HG02938 (cell line): ENCODE measurements at regions not wholly inside any gene's neighbourhood (a gene's known extent, or its start where the extent isn't known, plus 50 kb on each side); places are given as distances from the start of the nearest gene placed in this dataset.

ENCODE experiments used
- ATAC-seq: cut with Tn5 transposase; IDR thresholded peaks from one replicate; pipeline ENCODE4 v1.9.1; 2021; ENCODE audit warnings: mild to moderate bottlenecking, moderate library complexity; ENCODE audit not compliant: unreplicated experiment

DNA sequence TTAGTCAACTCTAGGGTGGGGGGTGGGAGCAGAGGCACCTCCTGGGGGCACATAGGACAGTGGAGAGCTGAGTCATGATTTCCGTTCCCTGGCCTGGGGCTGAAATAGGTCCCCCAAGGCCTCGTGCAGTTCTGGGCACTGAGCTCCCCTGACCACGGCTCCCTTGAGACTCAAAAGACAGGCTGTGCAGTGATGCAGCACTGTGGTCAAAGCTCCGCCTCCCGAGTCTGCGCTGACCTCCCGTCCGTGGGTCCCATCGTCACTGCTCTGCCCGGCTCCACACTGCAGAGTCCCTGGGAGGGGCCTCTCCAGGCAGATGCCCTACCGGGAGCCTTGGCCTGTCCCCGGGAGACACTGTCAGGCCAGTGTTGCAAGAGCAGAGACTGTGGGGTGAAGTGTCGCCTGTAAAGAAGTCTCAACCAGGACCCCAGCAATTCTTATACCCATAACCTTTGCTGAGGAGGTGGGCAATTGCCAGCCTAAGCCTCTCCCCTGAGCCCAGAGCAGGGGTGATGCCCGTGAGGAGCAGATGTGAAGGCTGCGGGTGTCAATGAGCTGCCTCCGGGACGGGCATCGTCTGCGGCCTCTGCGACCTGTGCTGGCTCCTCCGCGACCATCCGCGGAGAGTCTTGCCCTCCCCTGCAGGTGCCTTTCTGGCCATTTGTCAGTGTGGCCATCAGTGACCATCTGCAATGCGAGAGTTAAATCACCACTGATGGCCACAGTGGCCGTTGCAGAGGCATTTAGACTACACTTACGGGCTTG is 877.3 kb downstream of the BRD1 start:
- ATAC-seq: no peak

DNA sequence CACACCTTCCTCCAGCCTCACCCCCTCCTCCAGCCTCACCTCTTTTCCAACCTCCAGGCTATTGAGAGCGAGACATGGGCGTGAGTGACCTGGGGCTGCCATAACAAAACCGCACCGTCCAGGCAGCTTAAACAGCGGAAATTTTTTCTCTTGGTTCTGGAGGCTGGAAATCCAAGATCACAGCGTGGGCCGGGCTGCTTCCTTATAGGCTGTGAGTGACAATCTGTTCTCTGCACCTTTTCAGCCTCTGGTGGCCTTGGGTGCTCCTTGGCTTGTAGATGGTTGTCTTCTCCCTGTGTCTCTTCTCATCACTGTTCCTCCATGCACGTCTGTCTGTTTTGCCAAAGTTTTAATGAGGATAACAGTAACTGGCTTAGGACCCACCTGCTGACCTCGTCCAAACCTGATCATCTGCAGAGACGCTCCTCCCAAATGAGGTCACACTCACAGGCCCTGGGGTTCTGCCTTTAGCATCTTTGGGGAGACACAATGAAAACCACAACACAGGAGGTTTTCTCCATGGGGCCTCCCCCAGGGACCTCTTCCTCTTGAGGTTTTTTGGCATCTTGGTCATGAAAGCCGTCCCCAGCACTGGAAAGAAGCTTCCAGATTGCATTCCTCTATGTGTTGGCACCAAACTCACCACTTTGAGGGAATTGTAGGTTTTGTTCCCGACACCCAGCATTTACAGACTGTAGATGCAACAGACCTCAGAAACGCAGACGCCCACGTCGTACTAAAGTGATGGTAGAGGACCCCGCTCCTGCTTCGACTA is 878.1 kb downstream of the BRD1 start:
- ATAC-seq: no peak

DNA sequence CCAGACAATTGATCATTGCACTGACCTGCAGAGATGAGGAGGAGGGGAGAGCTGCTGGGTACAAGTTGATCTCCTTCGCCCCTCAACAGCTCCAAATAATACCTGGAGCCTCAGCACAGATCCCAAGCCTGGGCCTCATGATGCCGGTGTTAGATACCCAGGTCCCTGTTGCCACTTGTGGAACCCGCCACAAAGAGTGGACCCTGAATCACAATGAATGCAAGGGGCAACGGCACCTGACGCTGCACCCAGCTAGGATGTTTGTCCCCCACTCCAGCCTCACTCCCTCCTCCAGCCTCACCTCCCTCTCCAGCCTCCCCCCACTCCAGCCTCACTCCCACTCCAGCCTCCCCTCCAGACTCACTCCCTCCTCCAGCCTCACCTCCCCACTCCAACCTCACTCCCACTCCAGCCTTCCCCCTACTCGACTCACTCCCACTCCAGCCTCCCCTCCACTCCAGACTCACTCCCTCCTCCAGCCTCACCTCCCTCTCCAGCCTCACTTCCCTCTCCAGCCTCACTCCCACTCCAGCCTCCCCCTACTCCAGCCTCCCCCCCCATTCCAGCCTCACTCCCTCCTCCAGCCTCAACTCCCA is 879.0 kb downstream of the BRD1 start:
- ATAC-seq: no peak

DNA sequence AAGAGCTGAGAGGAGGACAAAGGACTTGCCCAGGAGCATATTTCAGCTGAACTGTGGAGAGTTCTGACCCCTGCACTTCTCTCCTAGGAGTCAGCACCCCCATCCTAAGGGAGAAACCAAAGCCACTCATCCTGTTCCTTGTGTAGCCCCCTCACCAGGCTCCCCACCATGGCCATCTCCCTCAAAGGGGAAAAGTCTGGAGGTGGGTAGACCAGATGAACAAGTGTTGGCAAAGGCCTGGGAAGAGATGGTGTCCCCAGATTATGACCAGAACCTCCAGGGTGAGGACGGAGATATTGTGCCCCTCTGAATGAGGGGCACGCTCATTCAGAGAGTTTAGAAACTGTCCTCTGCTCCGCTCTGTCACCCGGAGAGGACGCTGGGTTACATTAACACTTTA is 880.0 kb downstream of the BRD1 start:
- no peak for ATAC-seq

DNA sequence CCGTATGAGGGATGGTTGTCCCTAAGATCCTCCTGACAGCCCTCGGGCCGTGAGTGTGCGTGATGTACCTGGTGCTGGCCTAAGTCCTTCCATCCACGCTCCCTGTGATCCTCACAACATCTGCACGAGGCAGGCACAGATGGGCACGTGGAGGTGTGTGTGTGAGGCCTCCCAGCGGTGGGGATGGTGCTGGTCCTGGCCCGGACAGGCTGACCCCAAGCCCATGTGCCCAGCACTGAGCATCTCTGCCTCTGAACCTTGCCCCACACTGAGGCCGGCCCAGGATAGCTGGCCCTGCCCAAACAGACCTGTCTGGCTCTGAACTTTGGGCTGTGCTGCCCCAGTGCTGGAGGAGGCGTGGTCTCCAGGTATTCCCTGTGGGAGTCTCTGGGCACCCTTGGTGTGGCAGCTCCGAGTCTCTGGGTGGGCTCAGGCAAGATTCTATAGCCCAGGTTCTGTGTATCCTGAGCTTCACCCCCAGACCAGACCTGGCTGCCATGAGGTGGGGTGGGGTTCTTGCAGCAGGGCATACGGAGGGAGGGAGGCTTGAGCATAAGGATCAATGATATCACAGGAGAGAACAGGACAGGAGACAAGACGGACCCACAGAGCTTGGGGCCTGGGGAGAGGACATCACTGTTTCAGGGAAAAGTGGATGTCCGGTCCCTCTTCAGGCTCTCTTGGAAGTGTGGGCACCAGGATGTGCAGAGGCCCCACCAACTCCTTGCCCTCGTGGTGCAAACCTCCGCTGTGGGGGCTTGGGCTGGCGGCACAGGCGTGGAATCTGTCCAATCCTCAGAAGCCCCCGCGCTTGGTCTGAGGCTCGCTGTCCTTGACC is 881.8 kb downstream of the BRD1 start:
- ATAC-seq: no peak

DNA sequence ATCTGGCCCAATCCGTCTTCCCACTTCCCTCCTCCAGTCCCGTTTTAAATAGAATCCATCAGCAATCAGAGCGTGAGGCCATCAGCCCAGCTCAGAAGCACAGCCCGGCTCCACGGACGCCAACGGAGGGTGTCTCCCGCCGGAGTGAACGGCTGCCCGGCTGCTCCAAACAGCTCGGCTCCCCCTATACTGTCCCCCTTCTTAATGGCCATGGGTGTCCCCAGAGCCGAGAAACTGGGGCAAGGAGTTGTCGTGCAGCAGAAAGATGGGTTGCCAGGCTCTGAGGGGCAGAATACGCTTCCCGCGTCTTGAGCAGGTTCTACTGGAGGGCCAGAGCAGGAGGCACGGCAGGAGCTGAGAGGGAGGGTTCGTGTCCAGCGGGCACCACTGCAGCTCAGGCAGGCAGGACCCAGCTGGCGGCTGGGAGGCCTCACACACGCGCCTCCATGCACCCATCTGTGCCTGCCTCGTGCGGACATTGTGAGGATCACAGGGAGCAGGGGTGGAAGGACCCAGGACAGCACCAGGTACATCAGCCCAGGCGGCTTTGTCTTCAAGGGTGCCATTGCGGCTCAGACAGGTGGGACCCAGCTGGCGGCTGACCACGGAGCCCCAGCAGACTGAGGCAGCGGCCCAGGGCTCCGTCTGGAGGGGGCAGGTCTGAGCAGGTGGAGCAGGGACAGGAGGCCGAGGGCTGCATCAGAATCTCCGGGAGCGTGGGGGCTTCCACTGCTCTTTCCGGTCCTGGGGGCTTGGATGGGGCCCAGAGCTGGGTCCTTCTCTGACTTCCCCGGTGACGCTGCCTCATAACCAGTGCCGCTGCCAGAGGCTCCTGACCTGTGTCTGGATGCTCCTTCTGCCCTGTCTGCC is 882.7 kb downstream of the BRD1 start:
- no peak for ATAC-seq

DNA sequence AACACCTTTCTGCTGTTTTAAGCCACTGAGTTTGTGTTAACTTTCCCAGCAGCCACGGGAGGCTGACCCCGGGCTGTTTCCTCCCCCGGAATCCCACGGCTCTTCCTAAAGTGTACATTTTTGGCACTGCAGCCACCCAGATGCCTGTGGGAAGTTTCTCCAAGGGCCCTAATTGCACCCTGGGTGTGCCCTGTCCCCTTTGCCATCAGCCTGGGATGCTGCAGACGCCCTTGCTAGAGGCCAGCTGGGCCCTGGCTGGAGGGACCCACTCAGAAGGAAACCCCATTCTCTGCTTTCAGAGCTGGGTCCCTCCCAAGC is 883.3 kb downstream of the BRD1 start:
- no peak for ATAC-seq

DNA sequence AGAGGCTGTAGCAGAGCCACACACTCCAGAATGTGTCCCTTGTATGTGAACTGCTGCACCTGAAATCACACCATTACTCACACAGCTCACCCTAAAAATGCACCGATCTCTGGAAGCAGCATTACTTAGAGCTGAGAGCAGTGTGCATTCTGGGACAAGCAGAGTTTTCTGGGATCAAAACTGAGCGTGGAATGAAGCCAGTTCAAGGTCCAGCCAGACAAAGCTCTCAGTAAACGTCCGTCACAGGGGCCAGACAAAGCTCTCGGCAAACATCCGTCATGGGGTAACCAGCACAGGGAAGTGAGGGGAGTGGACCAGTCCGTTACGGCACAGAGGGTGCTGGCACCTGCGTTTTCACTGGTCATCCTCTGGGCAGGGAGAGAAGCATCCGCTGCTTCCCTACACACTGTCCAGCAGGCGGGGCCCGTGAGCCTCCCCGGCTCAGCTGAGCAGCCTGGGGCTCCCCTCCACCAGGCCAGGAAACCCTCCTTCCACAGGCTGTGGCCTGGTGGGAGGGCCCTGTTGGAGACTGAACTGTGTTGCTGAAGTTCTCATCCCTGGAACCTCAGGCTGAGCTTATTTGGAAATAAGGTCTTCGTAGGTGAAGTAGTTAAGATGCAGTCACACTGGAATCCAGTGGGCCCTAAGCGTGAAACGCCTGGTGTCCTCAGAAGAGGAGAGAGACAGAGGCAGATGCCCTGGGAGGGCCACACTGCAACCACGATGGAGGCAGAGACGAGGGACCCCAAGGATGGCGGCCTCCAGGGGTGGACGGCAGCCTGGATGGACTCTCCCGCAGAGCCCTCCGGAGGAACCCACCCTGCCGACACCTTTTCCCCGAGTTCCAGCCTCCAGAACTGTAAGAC is 883.9 kb downstream of the BRD1 start:
- ATAC-seq: no peak

DNA sequence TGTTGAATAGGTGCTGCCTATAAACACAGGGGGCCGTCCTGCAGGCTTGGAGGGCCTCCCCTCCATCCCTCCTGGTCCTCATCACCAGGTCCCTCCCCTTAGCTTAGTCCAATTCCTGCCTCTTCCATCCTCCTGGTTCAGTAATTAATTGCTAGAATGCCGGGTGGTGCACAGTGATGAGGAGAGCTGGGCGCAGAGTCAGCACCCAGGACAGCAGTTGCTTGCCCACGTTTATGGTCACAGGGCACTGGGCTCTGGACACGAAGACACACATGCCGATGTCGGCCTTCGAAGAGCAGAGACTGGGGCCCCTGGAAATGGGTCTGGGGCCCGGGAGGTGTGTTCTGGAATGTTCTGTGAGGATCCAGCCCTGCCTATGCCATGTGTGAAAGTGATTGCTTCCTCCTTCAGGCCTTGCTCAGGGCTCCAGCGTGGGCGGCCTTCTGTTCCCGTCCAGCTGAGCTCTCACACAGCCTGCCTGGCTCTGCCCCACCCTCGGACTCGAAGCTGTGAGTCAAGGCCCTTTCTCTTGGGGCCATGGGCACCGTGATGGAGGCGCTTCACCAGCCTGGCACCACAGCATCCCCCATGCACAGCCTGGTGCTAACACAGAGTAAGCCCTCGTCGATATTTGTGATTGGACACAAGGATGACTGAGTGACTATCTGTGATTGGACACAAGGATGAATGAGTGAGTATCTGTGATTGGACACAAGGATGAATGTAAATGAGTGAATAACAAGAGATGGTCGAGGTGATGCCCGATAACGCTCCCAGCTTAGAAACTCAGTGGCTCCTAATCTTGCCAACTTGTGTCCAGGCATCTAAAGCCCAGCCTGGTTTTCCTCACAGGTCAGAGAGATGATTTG is 884.7 kb downstream of the BRD1 start:
- no peak for ATAC-seq

DNA sequence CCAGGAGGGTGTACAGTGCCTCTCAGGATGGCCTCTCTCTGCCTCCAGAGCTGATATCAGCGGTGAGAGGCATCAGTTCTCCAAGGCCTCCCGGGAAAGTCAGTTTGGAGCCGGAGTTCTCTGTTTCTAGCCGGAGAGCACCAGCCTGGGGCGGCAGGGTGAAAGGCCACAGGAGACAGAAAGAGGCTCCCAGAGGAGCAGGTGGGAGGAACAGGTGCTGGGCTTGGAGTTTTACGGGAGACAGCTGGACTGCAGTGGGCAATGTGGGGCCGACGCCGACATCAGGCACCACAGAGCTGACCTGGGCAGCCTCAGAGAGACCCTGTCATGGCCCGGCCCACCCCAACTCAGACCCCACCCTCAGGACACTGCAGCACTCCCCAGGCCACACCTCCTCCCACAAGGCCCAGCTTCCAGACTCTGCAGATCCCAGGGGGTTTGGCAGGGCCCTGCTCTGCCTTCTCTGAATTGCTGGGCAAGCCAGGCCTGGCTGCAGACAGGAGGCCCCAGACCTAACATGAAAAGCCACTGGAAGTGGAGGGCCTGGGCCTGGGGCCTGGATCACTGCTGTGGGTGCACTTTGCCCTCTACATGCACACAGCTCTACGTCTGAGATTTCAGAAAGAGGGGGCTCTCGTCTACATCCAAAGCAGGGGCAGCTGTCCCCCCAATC is 885.6 kb downstream of the BRD1 start:
- ATAC-seq: no peak

DNA sequence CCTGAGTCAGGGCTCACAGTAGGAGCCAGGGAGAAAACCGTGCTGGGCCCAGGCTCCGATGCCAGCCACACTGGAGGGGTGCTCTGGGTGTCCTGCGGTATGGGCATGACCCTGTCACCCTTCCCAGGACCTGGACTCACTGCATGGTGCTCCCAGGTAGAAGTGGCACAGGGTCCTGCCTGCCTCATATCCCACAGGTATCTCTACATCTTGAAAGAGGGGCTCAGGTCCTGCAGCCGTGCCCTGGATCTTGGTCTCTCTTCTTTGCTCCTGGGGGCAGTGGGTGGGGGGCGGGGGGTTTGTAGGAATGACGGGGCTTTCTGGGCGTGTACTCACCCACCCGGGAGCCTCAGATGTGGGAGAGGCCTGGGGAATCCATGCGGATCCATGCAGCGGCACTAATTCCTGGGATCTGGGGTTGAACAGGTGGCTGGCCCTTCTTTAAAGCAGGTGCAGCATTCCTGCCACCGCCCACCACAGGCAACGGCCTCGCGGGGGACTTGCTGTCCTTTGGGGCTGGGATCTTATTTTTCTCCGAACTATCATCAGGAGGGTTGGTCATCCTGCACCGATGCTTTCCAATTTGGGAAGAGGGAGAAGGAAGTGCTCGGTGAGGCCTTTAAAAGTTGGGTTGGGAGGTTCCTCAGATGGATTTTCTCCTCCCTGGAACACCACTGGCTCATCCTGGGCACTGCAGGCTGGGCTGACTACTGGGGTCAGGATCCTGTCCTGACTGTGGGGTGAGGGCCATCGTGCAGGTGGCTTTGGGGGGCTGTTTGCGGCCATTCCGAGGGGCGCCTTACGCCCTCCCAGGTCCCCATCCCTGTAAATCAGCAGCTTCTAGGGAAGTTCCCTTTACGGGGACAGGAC is 886.4 kb downstream of the BRD1 start:
- no peak for ATAC-seq

DNA sequence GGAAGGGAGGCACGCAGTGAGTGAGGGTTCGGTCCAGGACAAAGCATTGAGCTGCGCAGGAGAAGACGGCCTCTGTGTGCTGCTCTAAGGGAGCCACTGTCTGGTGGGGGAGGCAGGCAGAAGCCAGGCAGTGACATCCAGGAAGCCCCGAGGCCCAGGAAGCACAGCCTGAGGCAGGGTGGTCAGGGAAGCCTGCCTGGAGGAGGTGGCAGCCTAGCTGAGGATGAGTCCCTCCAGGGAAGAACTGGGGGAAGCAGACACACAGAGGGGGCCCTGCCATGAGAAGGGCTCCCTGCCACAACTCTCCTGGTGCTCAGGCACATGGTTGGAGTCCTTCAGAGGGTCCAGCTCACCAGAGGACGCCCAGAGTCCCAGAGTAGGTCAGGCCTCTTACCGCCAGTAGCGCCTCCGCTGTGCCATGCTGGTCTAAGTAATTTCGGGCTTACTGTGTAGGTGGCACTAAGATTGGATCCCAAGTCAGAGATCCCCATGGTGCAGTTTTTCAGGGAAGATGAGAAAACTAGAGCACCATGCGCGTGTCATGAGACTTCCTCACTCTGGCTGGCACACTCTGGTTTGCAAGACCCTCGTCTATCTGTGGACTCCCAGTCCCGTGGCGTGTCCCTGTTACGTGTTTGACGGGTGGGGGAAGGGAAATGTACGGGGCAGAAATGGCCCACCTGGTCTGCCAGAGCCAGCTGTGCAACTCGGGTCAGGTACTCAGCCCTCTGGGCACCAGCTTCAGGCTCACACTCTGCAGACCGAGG is 887.2 kb downstream of the BRD1 start:
- no peak for ATAC-seq

DNA sequence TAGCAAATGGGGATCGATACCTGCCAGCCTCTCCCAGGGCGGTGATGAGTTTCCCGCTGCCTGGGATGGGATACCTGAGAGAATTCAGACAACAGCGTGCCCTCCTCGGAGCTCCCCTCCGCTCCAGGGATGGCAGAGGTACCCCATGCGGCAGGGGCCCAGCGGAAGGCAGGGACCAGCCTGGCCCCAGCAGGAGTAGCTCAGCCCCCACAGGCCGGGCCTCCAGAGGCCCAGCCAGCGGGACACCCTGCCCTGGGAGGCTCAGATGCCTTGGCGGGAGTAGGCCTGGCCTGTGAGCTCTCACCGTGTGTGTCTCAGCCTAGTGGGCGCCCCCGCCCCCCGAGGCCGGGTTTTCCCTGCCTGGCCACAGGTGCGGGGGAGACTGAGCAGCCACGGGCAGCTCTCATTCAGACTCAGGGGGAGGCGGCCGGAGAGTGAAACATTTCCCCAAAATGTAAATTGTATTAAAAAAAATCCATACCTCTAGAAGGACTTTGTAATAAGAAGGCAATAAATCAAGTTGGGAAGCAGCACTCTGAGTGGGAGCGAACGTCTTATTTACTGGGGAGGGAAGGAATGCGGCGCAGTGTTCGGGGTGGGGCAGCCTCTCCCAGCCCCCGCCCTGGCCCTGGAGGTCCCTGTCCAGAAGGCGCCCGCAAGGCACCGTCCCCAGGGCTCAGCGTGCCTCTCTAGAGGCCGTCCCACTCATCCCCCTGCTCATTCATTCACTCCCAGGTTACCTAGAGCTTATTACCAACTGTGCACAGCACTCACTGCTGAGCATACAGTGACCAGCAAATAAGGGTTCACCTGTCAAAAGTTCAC is 888.0 kb downstream of the BRD1 start:
- no peak for ATAC-seq

DNA sequence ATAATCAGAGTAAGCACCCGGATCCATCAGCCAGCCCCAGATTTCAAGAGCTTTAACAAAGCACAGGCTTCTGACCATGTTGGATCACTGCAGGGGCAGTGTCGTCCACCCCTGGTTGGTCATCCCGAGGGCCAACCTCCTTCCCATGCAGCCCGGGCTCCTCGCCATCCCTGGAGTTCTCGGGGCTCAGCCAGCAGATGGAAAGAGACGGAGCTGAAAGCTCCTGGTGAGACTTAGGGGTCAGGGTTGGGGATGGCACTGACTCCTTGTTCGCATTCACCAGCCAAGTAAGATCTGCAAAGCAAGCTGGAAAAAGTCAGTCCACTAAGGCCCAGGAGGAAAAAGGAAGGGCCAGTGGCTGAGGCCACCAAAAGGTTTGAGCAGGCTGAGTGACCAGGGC is 888.9 kb downstream of the BRD1 start:
- no peak for ATAC-seq

DNA sequence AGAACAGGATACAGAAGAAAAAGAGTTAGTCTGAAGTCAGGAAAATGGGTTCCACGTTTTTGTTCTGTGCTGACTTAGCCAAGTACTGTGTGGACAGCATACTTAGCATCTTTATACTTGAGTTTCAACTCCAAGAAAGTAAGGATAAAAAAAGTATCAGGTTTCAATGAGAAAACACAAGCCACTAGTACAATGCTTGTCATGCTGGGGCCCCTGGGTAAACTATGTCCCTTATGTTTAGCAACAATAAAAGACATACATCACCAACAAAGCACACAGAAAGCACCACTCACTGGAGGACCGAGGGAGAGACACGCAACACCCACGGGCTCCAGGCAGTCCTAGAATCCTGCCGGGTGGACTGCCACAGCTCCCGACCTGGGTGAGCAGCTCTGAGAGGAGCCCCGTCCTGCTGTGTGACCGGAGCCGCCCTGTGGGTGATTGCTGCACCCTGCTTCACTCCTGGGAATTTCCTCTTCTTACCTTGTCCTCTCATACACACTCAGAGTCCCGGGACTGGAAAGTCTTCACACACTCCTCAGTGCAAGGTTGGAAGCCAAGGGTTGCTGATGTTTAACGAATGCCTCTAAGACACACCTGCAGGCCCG is 890.5 kb downstream of the BRD1 start:
- no peak for ATAC-seq
